ENCODE measurements at regions not wholly inside any gene's neighbourhood (a gene's known extent, or its start where the extent isn't known, plus 50 kb on each side); places are given as distances from the start of the nearest gene placed in this dataset.

- ChIA-PET POLR2A (no interaction called here), CTCF (no interaction called here), RAD21 (ENCODE audit: low non-redundant PET in 1 of 2, low total read pairs in 2 of 2, uncharacterized antibody in 2 of 2, unreplicated experiment in 2 of 2) (no interaction called here)
- Histone ChIP-seq H3K4me2 (ENCODE audit: low read length) (no peak overlapping the region), H3K9me3 (ENCODE audit: control insufficient read depth in 1 of 2, insufficient read depth in 1 of 2, low read depth in 1 of 2, low read length in 2 of 2) (no peaks in the 10 kb centered on the region), H4K20me1 (ENCODE audit: insufficient read depth) (no peaks in the 10 kb centered on the region), H3K9ac (ENCODE audit: low read length) (no peak overlapping the region), H2AFZ (ENCODE audit: low read depth, low read length, poor library complexity, severe bottlenecking) (no peak overlapping the region), H3K9me2 (ENCODE audit: insufficient read depth) (no peaks in the 10 kb centered on the region), H3K36me3 (ENCODE audit: control insufficient read depth in 1 of 2, insufficient read depth in 2 of 2, low read length in 2 of 2) (no peaks in the 10 kb centered on the region), H3K79me2 (ENCODE audit: insufficient read depth, low read length) (no peaks in the 10 kb centered on the region), H3K4me1 (ENCODE audit: control insufficient read depth in 1 of 2, insufficient read depth in 2 of 2, low read length in 2 of 2) (no peaks in the 10 kb centered on the region), H3K27ac (ENCODE audit: low read depth, low read length) (no peak overlapping the region), H3K4me3 (replicated peaks in 1 of 2; ENCODE audit: low read depth in 1 of 2, low read length in 2 of 2) (no peak overlapping the region), H3K27me3 (ENCODE audit: insufficient read depth, low read length) (no peaks in the 10 kb centered on the region)
- DNase-seq (ENCODE audit: low read depth, low spot score) (no peak), ATAC-seq (no peak)
- intact Hi-C loops (cut with micrococcal nuclease) = no loop called here
- no peak for TF ChIP-seq SP1 (IDR thresholded peaks at IDR 0.05; ENCODE audit: low read depth)
- no peak for TF ChIP-seq ATF3 (IDR thresholded peaks at IDR 0.05)
- TF ChIP-seq EZH2phosphoT487 (IDR thresholded peaks at IDR 0.05; ENCODE audit: borderline replicate concordance) = no peak
- TF ChIP-seq ZNF274 (IDR thresholded peaks at IDR 0.05; ENCODE audit: low read depth, low read length) = no peak
- no peak for TF ChIP-seq MAX (IDR thresholded peaks at IDR 0.05)
- no peak for TF ChIP-seq SRF (IDR thresholded peaks at IDR 0.05; ENCODE audit: low read depth)
- no TSS peak for BruUV-seq (replicated peaks)
Measured at GRCh38 chr2:175400975-175401374, 219.5 kb upstream of the ATP5MC3 start.

- RAD21 ChIA-PET (ENCODE audit: low non-redundant PET in 1 of 2, low total read pairs in 2 of 2, uncharacterized antibody in 2 of 2, unreplicated experiment in 2 of 2) = no interaction called here
- Histone ChIP-seq H3K9me3 (ENCODE audit: control insufficient read depth in 1 of 2, insufficient read depth in 1 of 2, low read depth in 1 of 2, low read length in 2 of 2) (no peaks in the 10 kb centered on the region), H3K9me2 (ENCODE audit: insufficient read depth) (no peaks in the 10 kb centered on the region), H3K4me3 (replicated peaks in 1 of 2; ENCODE audit: low read depth in 1 of 2, low read length in 2 of 2) (no peak overlapping the region), H2AFZ (ENCODE audit: low read depth, low read length, poor library complexity, severe bottlenecking) (no peak overlapping the region), H3K27ac (ENCODE audit: low read depth, low read length) (no peak overlapping the region), H3K27me3 (ENCODE audit: insufficient read depth, low read length) (no peaks in the 10 kb centered on the region), H3K4me2 (ENCODE audit: low read length) (no peak overlapping the region), H3K9ac (ENCODE audit: low read length) (no peak overlapping the region), H4K20me1 (ENCODE audit: insufficient read depth) (no peaks in the 10 kb centered on the region), H3K36me3 (ENCODE audit: control insufficient read depth in 1 of 2, insufficient read depth in 2 of 2, low read length in 2 of 2) (no peaks in the 10 kb centered on the region), H3K4me1 (ENCODE audit: control insufficient read depth in 1 of 2, insufficient read depth in 2 of 2, low read length in 2 of 2) (no peaks in the 10 kb centered on the region), H3K79me2 (ENCODE audit: insufficient read depth, low read length) (no peaks in the 10 kb centered on the region)
- BruUV-seq (replicated peaks) = no TSS peak
- TF ChIP-seq EZH2phosphoT487 (IDR thresholded peaks at IDR 0.05; ENCODE audit: borderline replicate concordance) = no peak
- TF ChIP-seq TCF7L2 (IDR thresholded peaks at IDR 0.05; ENCODE audit: borderline replicate concordance, extremely low read depth, insufficient read depth, insufficient read length) = no peak
- no peak for TF ChIP-seq ZNF274 (IDR thresholded peaks at IDR 0.05; ENCODE audit: low read depth, low read length)
- no peak for TF ChIP-seq ELF1 (IDR thresholded peaks at IDR 0.05; ENCODE audit: borderline replicate concordance, low read depth)
- TF ChIP-seq SP1 (IDR thresholded peaks at IDR 0.05; ENCODE audit: low read depth) = no peak
- TF ChIP-seq CTCF (IDR thresholded peaks at IDR 0.05 in 2 of 3, conservative IDR thresholded peaks at IDR 0.05 in 1 of 3; ENCODE audit: borderline replicate concordance in 1 of 3, insufficient read depth in 1 of 3, low read depth in 2 of 3, low read length in 2 of 3) = no peak
- TF ChIP-seq CBX3 (IDR thresholded peaks at IDR 0.05; ENCODE audit: low read depth) = no peak
- no peak for TF ChIP-seq ZFX (IDR thresholded peaks at IDR 0.05)
- no peak for TF ChIP-seq CEBPB (IDR thresholded peaks at IDR 0.05; ENCODE audit: low read depth)
- TF ChIP-seq POLR2AphosphoS5 (IDR thresholded peaks at IDR 0.05; ENCODE audit: low read depth, low read length) = no peak
- no peak for TF ChIP-seq EZH2 (IDR thresholded peaks at IDR 0.05)
- no peak for TF ChIP-seq MAX (IDR thresholded peaks at IDR 0.05)
- no peak for TF ChIP-seq JUND (IDR thresholded peaks at IDR 0.05)
- TF ChIP-seq YY1 (IDR thresholded peaks at IDR 0.05; ENCODE audit: extremely low read depth, insufficient replicate concordance, low read depth, low read length) = no peak
- TF ChIP-seq ATF3 (IDR thresholded peaks at IDR 0.05) = no peak
- no peak for TF ChIP-seq POLR2A (IDR thresholded peaks at IDR 0.05; ENCODE audit: borderline replicate concordance, extremely low read depth, insufficient read depth, insufficient read length)
- no peak for TF ChIP-seq SIN3A (IDR thresholded peaks at IDR 0.05; ENCODE audit: low read depth)
- no peak for TF ChIP-seq SRF (IDR thresholded peaks at IDR 0.05; ENCODE audit: low read depth)
- TF ChIP-seq RAD21 (IDR thresholded peaks at IDR 0.05; ENCODE audit: low read depth) = no peak
- POLR2A ChIA-PET = no interaction called here
- CTCF ChIA-PET = no interaction called here
- no peak for DNase-seq (ENCODE audit: low read depth, low spot score)
- intact Hi-C loops (cut with micrococcal nuclease) = no loop called here
- no peak for ATAC-seq
Measured at GRCh38 chr2:175399326-175399725, 217.8 kb upstream of the ATP5MC3 start.
